H1 (cell line): ENCODE measurements at regions not wholly inside any gene's neighbourhood (a gene's known extent, or its start where the extent isn't known, plus 50 kb on each side); places are given as distances from the start of the nearest gene placed in this dataset.

Experiments
- CTCF ChIA-PET: fragments of 300-600 bp; sonication (Branson Sonifier 250); formaldehyde crosslinking; loops from one replicate; lab custom pipeline; 2021; ENCODE audit not compliant: partially characterized antibody; lab: Charles Lee
- POLR2A ChIA-PET: fragments of 300-600 bp; sonication (Branson Sonifier 250); formaldehyde crosslinking; loops from one replicate; lab custom pipeline; 2021; ENCODE audit warnings: inconsistent platforms; ENCODE audit not compliant: partially characterized antibody; lab: Charles Lee
- DNase-seq, 2 experiments: peaks; one replicate each; pipeline versions ENCODE4 v3.0.0 to v3.0.0-alpha.2; 2010 to 2022; ENCODE audit warnings: low spot score in 2 of 2, low read depth in 1 of 2, mixed read lengths in 1 of 2
- FAIRE-seq: peaks from 2 replicates; lab custom pipeline; 2011; peaks lifted over from hg19 to GRCh38; lab: Jason Lieb, UNC
- H2AFZ ChIP-seq: 2 replicates; pipeline ENCODE4 v1.8.1; 2012; ENCODE audit warnings: low read length, inconsistent platforms
- H2AK5ac ChIP-seq: 2 replicates; pipeline ENCODE4 v1.6.1; 2013; ENCODE audit warnings: low read depth, low read length
- H2BK120ac ChIP-seq: replicated peaks from 2 replicates; pipeline ENCODE3; 2013; ENCODE audit warnings: low read depth, low read length, inconsistent platforms
- H2BK12ac ChIP-seq: 2 replicates; pipeline ENCODE4 v1.6.1; 2013; ENCODE audit warnings: low read depth, low read length
- H2BK15ac ChIP-seq: 2 replicates; pipeline ENCODE4 v1.6.1; 2013; ENCODE audit warnings: low read length
- H2BK20ac ChIP-seq: 2 replicates; pipeline ENCODE4 v1.6.1; 2013; ENCODE audit warnings: low read length
- H2BK5ac ChIP-seq: 2 replicates; pipeline ENCODE4 v1.6.1; 2013; ENCODE audit warnings: low read depth, low read length
- H3K14ac ChIP-seq: 2 replicates; pipeline ENCODE4 v1.6.1; 2013; ENCODE audit warnings: inconsistent platforms; ENCODE audit not compliant: insufficient read length
- H3K18ac ChIP-seq: 2 replicates; pipeline ENCODE4 v1.6.1; 2013; ENCODE audit warnings: low read length; ENCODE audit errors: extremely low read depth
- H3K23ac ChIP-seq: 2 replicates; pipeline ENCODE4 v1.6.1; 2013; ENCODE audit warnings: inconsistent platforms; ENCODE audit not compliant: insufficient read length
- H3K23me2 ChIP-seq: 2 replicates; pipeline ENCODE4 v1.6.1; 2013; ENCODE audit warnings: low read depth, low read length
- H3K27ac ChIP-seq: 2 replicates; pipeline ENCODE4 v1.6.1; 2011; ENCODE audit warnings: low read depth, low read length, inconsistent platforms
- H3K27me3 ChIP-seq, 4 experiments: replicated peaks in 1 of 4; 1 replicate in 1 of 4; 2 replicates in 3 of 4; pipeline versions ENCODE4 v1.6.1 to v1.8.1; 2011 to 2013; ENCODE audit warnings: low read length in 3 of 4, mild to moderate bottlenecking in 3 of 4, inconsistent platforms in 2 of 4, mixed read lengths in 2 of 4, moderate library complexity in 1 of 4; ENCODE audit not compliant: control insufficient read depth in 3 of 4, insufficient read depth in 3 of 4; ENCODE audit errors: extremely low read depth in 1 of 4
- H3K36me3 ChIP-seq, 4 experiments: 2 replicates each; pipeline versions ENCODE4 v1.6.1 to v1.8.1; 2011 to 2013; ENCODE audit warnings: mild to moderate bottlenecking in 4 of 4, low read length in 3 of 4, moderate library complexity in 2 of 4, control low read depth in 1 of 4, inconsistent platforms in 1 of 4; ENCODE audit not compliant: insufficient read depth in 4 of 4, control insufficient read depth in 2 of 4
- H3K4ac ChIP-seq: replicated peaks from 2 replicates; pipeline ENCODE3; 2013; ENCODE audit warnings: low read length, low read depth, mixed read lengths, inconsistent platforms; ENCODE audit not compliant: insufficient read length
- H3K4me1 ChIP-seq, 4 experiments: replicated peaks in 1 of 4; 1 replicate in 1 of 4; 2 replicates in 3 of 4; pipeline versions ENCODE4 v1.6.1 to v1.8.1; 2011 to 2013; ENCODE audit warnings: low read length in 3 of 4, inconsistent platforms in 2 of 4, mixed read lengths in 1 of 4; ENCODE audit not compliant: insufficient read depth in 4 of 4, control insufficient read depth in 3 of 4
- H3K4me2 ChIP-seq, 2 experiments: 2 replicates each; pipeline versions ENCODE4 v1.6.1 to v1.8.1; 2011 to 2013; ENCODE audit warnings: low read depth in 2 of 2, low read length in 2 of 2, control low read depth in 1 of 2, inconsistent platforms in 1 of 2, mild to moderate bottlenecking in 1 of 2; ENCODE audit not compliant: insufficient read depth in 1 of 2
- H3K4me3 ChIP-seq, 4 experiments: fragments of 200-600, 300-600 bp in 1 of 4; sonication (generic), shearing (Covaris generic), sonication (Bioruptor Twin) in 1 of 4; 2 replicates each; pipeline versions ENCODE4 v1.5.1 to v1.8.1; 2011 to 2016; ENCODE audit warnings: low read length in 4 of 4, low read depth in 3 of 4, control low read depth in 2 of 4, inconsistent platforms in 2 of 4, mild to moderate bottlenecking in 2 of 4, mixed read lengths in 1 of 4, moderate library complexity in 1 of 4; ENCODE audit not compliant: insufficient read depth in 2 of 4; ENCODE audit errors: extremely low read depth in 1 of 4
- H3K56ac ChIP-seq: replicated peaks from 2 replicates; pipeline ENCODE3; 2013; ENCODE audit warnings: low read depth, mild to moderate bottlenecking, mixed read lengths, low read length, inconsistent platforms; ENCODE audit not compliant: insufficient read length
- H3K79me1 ChIP-seq: 2 replicates; pipeline ENCODE4 v1.6.1; 2013; ENCODE audit warnings: low read depth, low read length, control low read depth
- H3K79me2 ChIP-seq, 2 experiments: 2 replicates each; pipeline versions ENCODE4 v1.6.1 to v1.8.1; 2012 to 2013; ENCODE audit warnings: low read length in 2 of 2, mild to moderate bottlenecking in 2 of 2, inconsistent platforms in 1 of 2; ENCODE audit not compliant: insufficient read depth in 2 of 2, control insufficient read depth in 1 of 2
- H3K9ac ChIP-seq, 4 experiments: replicated peaks in 1 of 4; 1 replicate in 1 of 4; 2 replicates in 3 of 4; pipeline versions ENCODE4 v1.6.1 to v1.8.1; 2011 to 2013; ENCODE audit warnings: low read depth in 3 of 4, low read length in 3 of 4, control low read depth in 2 of 4, mild to moderate bottlenecking in 2 of 4, moderate library complexity in 2 of 4, inconsistent platforms in 1 of 4; ENCODE audit errors: extremely low read depth in 1 of 4
- H3K9me3 ChIP-seq, 2 experiments: 2 replicates each; pipeline versions ENCODE4 v1.6.1 to v1.8.1; 2012 to 2013; ENCODE audit warnings: mild to moderate bottlenecking in 2 of 2, moderate library complexity in 2 of 2, control low read depth in 1 of 2, inconsistent platforms in 1 of 2, low read depth in 1 of 2, low read length in 1 of 2, mixed read lengths in 1 of 2; ENCODE audit not compliant: insufficient read depth in 2 of 2
- H4K20me1 ChIP-seq, 2 experiments: replicated peaks in 1 of 2; 2 replicates each; pipeline versions ENCODE3 to v1.8.1; 2011 to 2013; ENCODE audit warnings: inconsistent platforms in 2 of 2, low read length in 2 of 2, mild to moderate bottlenecking in 1 of 2; ENCODE audit not compliant: insufficient read depth in 2 of 2, control insufficient read depth in 1 of 2
- H4K5ac ChIP-seq: 2 replicates; pipeline ENCODE4 v1.6.1; 2013; ENCODE audit warnings: low read length, low read depth, mixed read lengths, inconsistent platforms; ENCODE audit not compliant: insufficient read length
- H4K8ac ChIP-seq: 2 replicates; pipeline ENCODE4 v1.8.0; 2013; ENCODE audit warnings: mild to moderate bottlenecking, moderate library complexity, low read length, inconsistent platforms; ENCODE audit not compliant: insufficient read depth; ENCODE audit errors: extremely low read depth
- H4K91ac ChIP-seq: replicated peaks from 2 replicates; pipeline ENCODE3; 2013; ENCODE audit warnings: low read length, mixed read lengths, inconsistent platforms; ENCODE audit not compliant: insufficient read length
- ATF2 ChIP-seq: IDR thresholded peaks from 2 replicates; pipeline ENCODE4 v1.6.1; 2012; ENCODE audit warnings: low read length, inconsistent platforms
- EP300 ChIP-seq, 2 experiments: IDR thresholded peaks; 1 replicate in 1 of 2; 2 replicates in 1 of 2; pipeline ENCODE4 v1.6.1; 2011 to 2012; ENCODE audit warnings: low read depth in 2 of 2, low read length in 2 of 2, mild to moderate bottlenecking in 2 of 2, borderline replicate concordance in 1 of 2, inconsistent platforms in 1 of 2, moderate library complexity in 1 of 2
- KDM4A ChIP-seq: IDR thresholded peaks from one replicate; pipeline ENCODE4 v1.7.1; 2012; ENCODE audit warnings: low read depth, mild to moderate bottlenecking, moderate library complexity, low read length, inconsistent platforms; ENCODE audit not compliant: severe bottlenecking
- PHF8 ChIP-seq: fragments of 200-600 bp; sonication (generic); conservative IDR thresholded peaks from 2 replicates; pipeline ENCODE4 v1.7.1; 2012; ENCODE audit warnings: low read depth, mild to moderate bottlenecking, inconsistent platforms, low read length, moderate library complexity
- SAP30 ChIP-seq: fragments of 300-600 bp; sonication (generic); IDR thresholded peaks from 2 replicates; pipeline ENCODE4 v1.7.1; 2012; ENCODE audit warnings: low read length, moderate library complexity, mild to moderate bottlenecking, inconsistent platforms; ENCODE audit not compliant: insufficient read depth, insufficient replicate concordance
- SP2 ChIP-seq: IDR thresholded peaks from 2 replicates; pipeline ENCODE4 v1.6.1; 2012; ENCODE audit warnings: mild to moderate bottlenecking, low read length, inconsistent platforms
- SRF ChIP-seq: IDR thresholded peaks from 2 replicates; pipeline ENCODE4 v1.6.1; 2011; ENCODE audit warnings: mild to moderate bottlenecking, low read depth, low read length, moderate library complexity
- WGBS, 2 experiments: shearing (Covaris generic) in 1 of 2; methylation state at CpG; one replicate each; pipeline versions ENCODE4 v1.1.6 to v1.1.7; 2013 to 2015; ENCODE audit warnings: low lambda C conversion rate in 2 of 2, mixed read lengths in 2 of 2, inconsistent platforms in 1 of 2, low coverage in 1 of 2, missing lambda C conversion rate in 1 of 2; ENCODE audit not compliant: insufficient replicate concordance in 2 of 2, insufficient coverage in 1 of 2, insufficient read length in 1 of 2; ENCODE audit errors: extremely low coverage in 1 of 2, missing lambda C conversion rate in 1 of 2; 5-methylcytosine and 5-hydroxymethylcytosine counted together

DNA sequence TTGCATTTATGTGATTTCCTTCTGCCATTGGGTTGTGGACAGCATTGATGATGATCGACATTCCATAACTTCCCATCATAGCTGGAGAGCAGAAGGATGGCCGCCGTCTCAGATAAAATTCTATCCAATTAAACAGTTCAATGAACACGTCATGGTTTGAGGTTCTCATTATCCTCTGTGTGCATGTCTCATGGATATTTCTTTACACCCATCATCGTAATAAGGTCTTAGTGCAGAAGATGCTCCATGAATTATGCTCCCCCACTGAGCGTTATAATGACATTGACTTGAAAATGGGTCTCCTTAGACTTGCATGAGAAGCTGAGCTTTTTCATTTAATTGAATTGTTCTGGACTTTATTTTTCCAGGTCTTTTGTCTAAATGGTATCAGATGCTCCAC lies 92.1 kb downstream of the TRIM42 start:
- no peak overlapping the region for H2BK20ac ChIP-seq
- H2BK120ac ChIP-seq: no peak overlapping the region
- no peak overlapping the region for H4K91ac ChIP-seq
- FAIRE-seq (no peak), DNase-seq (no peak)
- ChIA-PET POLR2A (no interaction called here), CTCF (interaction anchor here (0.6 to 0.7 kb wide), 2 partner anchors 60 to 634 kb away, joined by 3 read pairs; no protein-coding TSS in a partner anchor)
- H3K9me3 ChIP-seq: peaks cover 0 to 2% of the 10 kb centered on the region in 2 experiments; a peak in 1 of 4 replicates
- H3K18ac ChIP-seq: no peak overlapping the region
- H2AK5ac ChIP-seq: no peak overlapping the region
- H4K5ac ChIP-seq: no peak overlapping the region
- H3K27ac ChIP-seq: no peak overlapping the region
- no peak overlapping the region for H3K14ac ChIP-seq
- no peak overlapping the region for H3K23ac ChIP-seq
- no peak overlapping the region for H2BK15ac ChIP-seq
- H3K27me3 ChIP-seq: no peaks in the 10 kb centered on the region
- no peak overlapping the region for H2BK5ac ChIP-seq
- no peaks in the 10 kb centered on the region for H3K79me1 ChIP-seq
- no peaks in the 10 kb centered on the region for H3K4me1 ChIP-seq
- no peaks in the 10 kb centered on the region for H3K36me3 ChIP-seq
- 77% methylated on average over 6 of the region's 6 CpGs; no CpG with 5 or more reads in 1 of the 2 experiments for WGBS, 2 experiments
- no peak overlapping the region for H3K4me3 ChIP-seq
- no peak overlapping the region for H3K4me2 ChIP-seq
- no peak overlapping the region for H3K9ac ChIP-seq
- no peaks in the 10 kb centered on the region for H4K20me1 ChIP-seq
- H2AFZ ChIP-seq: no peak overlapping the region
- H3K4ac ChIP-seq: no peak overlapping the region
- H3K56ac ChIP-seq: no peak overlapping the region
- peaks cover 2% of the 10 kb centered on the region; the same call in 1 of the 2 replicates for H3K23me2 ChIP-seq
- no peak overlapping the region for H4K8ac ChIP-seq
- no peak overlapping the region for H2BK12ac ChIP-seq
- H3K79me2 ChIP-seq: no peaks in the 10 kb centered on the region
- TF ChIP-seq SAP30 (no peak), SP2 (no peak), PHF8 (no peak), EP300 (IDR thresholded peaks at IDR 0.05; ENCODE audit: borderline replicate concordance in 1 of 2, low read depth in 2 of 2, low read length in 2 of 2) (no peak), SRF (no peak), ATF2 (no peak), KDM4A (no peak)
